Smooth muscle cell (in vitro differentiated cells): ENCODE measurements at regions not wholly inside any gene's neighbourhood (a gene's known extent, or its start where the extent isn't known, plus 50 kb on each side); places are given as distances from the start of the nearest gene placed in this dataset.
A peak's percentile ranks its signal among the peaks of the same experiment; 100 is the strongest.

Source experiments
- DNase-seq: peaks from one replicate; lab custom pipeline; 2025; ENCODE audit not compliant: unreplicated experiment; lab: John Stamatoyannopoulos, UW
- H2AFZ ChIP-seq: fragments of 200-600 bp; sonication (generic); 2 replicates; pipeline ENCODE4 v1.6.0; 2016; ENCODE audit warnings: antibody characterized with exemption, low read depth, mild to moderate bottlenecking
- H3F3A ChIP-seq: fragments of 200-600 bp; sonication (generic); 2 replicates; pipeline ENCODE4 v1.6.0; 2017; ENCODE audit warnings: antibody characterized with exemption, low read depth
- H3K27ac ChIP-seq: fragments of 200-600 bp; sonication (generic); 2 replicates; pipeline ENCODE4 v1.5.1; 2016; ENCODE audit warnings: low read depth, mild to moderate bottlenecking
- H3K27me3 ChIP-seq: fragments of 200-600 bp; sonication (generic); 2 replicates; pipeline ENCODE4 v1.6.1; 2016; ENCODE audit warnings: low read depth, mild to moderate bottlenecking
- H3K36me3 ChIP-seq: fragments of 200-600 bp; sonication (generic); 2 replicates; pipeline ENCODE4 v1.5.1; 2016; ENCODE audit warnings: low read depth
- H3K4me1 ChIP-seq: fragments of 200-600 bp; sonication (generic); 2 replicates; pipeline ENCODE4 v1.5.1; 2016; ENCODE audit warnings: low read depth
- H3K4me2 ChIP-seq: fragments of 200-600 bp; sonication (generic); 2 replicates; pipeline ENCODE4 v1.6.0; 2016; ENCODE audit warnings: mild to moderate bottlenecking
- H3K4me3 ChIP-seq: fragments of 200-600 bp; sonication (generic); 2 replicates; pipeline ENCODE4 v1.5.1; 2016; ENCODE audit warnings: mild to moderate bottlenecking
- H3K79me2 ChIP-seq: fragments of 200-600 bp; sonication (generic); 2 replicates; pipeline ENCODE4 v1.6.0; 2016; ENCODE audit warnings: low read depth, mild to moderate bottlenecking
- H3K9ac ChIP-seq: fragments of 200-600 bp; sonication (generic); 2 replicates; pipeline ENCODE4 v1.6.0; 2016; ENCODE audit warnings: low read depth
- H3K9me3 ChIP-seq: fragments of 200-600 bp; sonication (generic); replicated peaks from 2 replicates; pipeline ENCODE4 v1.5.1; 2016; ENCODE audit warnings: low read depth
- H4K20me1 ChIP-seq: fragments of 200-600 bp; sonication (generic); 2 replicates; pipeline ENCODE4 v1.6.0; 2016; ENCODE audit warnings: low read depth
- CTCF ChIP-seq: fragments of 200-600 bp; sonication (generic); IDR thresholded peaks from 2 replicates; pipeline ENCODE4 v1.5.1; 2017; ENCODE audit warnings: borderline replicate concordance, mild to moderate bottlenecking, antibody characterized with exemption; ENCODE audit not compliant: insufficient read depth, poor library complexity, severe bottlenecking
- WGBS: methylation state at CpG from one replicate; pipeline ENCODE4 v1.1.7; 2016; ENCODE audit warnings: low lambda C conversion rate; 5-methylcytosine and 5-hydroxymethylcytosine counted together

GRCh38 chr13:42709276-42709675 is 72.1 kb upstream of the FAM216B start:
- Histone ChIP-seq H3K79me2 (no peaks in the 10 kb centered on the region), H3K27ac (peak overlapping the region; percentile 22), H4K20me1 (no peaks in the 10 kb centered on the region), H3K4me3 (no peak overlapping the region), H3K9ac (no peak overlapping the region), H3K9me3 (no peaks in the 10 kb centered on the region), H3K27me3 (no peaks in the 10 kb centered on the region), H3K4me2 (no peak overlapping the region), H3K4me1 (peaks cover 3% of the 10 kb centered on the region), H3F3A (peaks cover 4% of the 10 kb centered on the region), H3K36me3 (no peaks in the 10 kb centered on the region), H2AFZ (no peak overlapping the region)
- 88% methylated on average over 2 of the region's 2 CpGs for WGBS
- no peak for TF ChIP-seq CTCF
- DNase-seq: no peak

GRCh38 chr13:42715909-42716308 is 65.5 kb upstream of the FAM216B start:
- H3F3A ChIP-seq: no peaks in the 10 kb centered on the region
- H3K27ac ChIP-seq: no peak overlapping the region
- no peak for DNase-seq
- no peaks in the 10 kb centered on the region for H4K20me1 ChIP-seq
- H3K4me3 ChIP-seq: no peak overlapping the region
- peaks cover under 1% of the 10 kb centered on the region for H3K4me1 ChIP-seq
- no peak overlapping the region for H2AFZ ChIP-seq
- H3K36me3 ChIP-seq: no peaks in the 10 kb centered on the region
- H3K9me3 ChIP-seq: no peaks in the 10 kb centered on the region
- TF ChIP-seq CTCF: no peak
- H3K4me2 ChIP-seq: no peak overlapping the region
- no peaks in the 10 kb centered on the region for H3K79me2 ChIP-seq
- H3K9ac ChIP-seq: no peak overlapping the region
- H3K27me3 ChIP-seq: no peaks in the 10 kb centered on the region
- 98% methylated on average over 3 of the region's 3 CpGs for WGBS

GRCh38 chr13:42717176-42717575 is 64.2 kb upstream of the FAM216B start:
- Histone ChIP-seq H3K27ac (no peak overlapping the region), H3K4me1 (peaks cover 4% of the 10 kb centered on the region), H3K4me3 (no peak overlapping the region), H3F3A (no peaks in the 10 kb centered on the region), H3K79me2 (no peaks in the 10 kb centered on the region), H3K36me3 (no peaks in the 10 kb centered on the region), H3K4me2 (no peak overlapping the region), H3K9ac (no peak overlapping the region), H3K27me3 (no peaks in the 10 kb centered on the region), H3K9me3 (no peaks in the 10 kb centered on the region), H2AFZ (no peak overlapping the region), H4K20me1 (no peaks in the 10 kb centered on the region)
- TF ChIP-seq CTCF: no peak
- DNase-seq: no peak
- 97% methylated on average over 1 of the region's 1 CpG for WGBS

- DNase-seq: no peak
Measured at GRCh38 chr13:42720113-42720857, 61.1 kb upstream of the FAM216B start.

More at GRCh38 chr13:42720113-42720857, 61.1 kb upstream of the FAM216B start:
- Histone ChIP-seq H3K36me3 (no peaks in the 10 kb centered on the region), H3K27me3 (no peaks in the 10 kb centered on the region), H3K4me2 (peak overlapping the region; percentile 61), H3K9me3 (no peaks in the 10 kb centered on the region), H3K79me2 (no peaks in the 10 kb centered on the region), H3K27ac (peak overlapping the region; percentile 86), H4K20me1 (no peaks in the 10 kb centered on the region), H3K4me3 (peak overlapping the region; percentile 1), H3K9ac (peak overlapping the region; percentile 76), H3K4me1 (peaks cover 4% of the 10 kb centered on the region), H3F3A (no peaks in the 10 kb centered on the region), H2AFZ (peak overlapping the region; percentile 35)
- WGBS: 27% methylated on average over 12 of the region's 12 CpGs
- no peak for TF ChIP-seq CTCF
